ENCODE measurements at regions not wholly inside any gene's neighbourhood (a gene's known extent, or its start where the extent isn't known, plus 50 kb on each side); places are given as distances from the start of the nearest gene placed in this dataset.

- TF ChIP-seq KDM1A (IDR thresholded peaks at IDR 0.05; ENCODE audit: borderline replicate concordance) (no peak), EZH2 (IDR thresholded peaks at IDR 0.05; ENCODE audit: borderline replicate concordance, control insufficient read depth, low read depth, low read length) (no peak), ATF7 (IDR thresholded peaks at IDR 0.05; ENCODE audit: low read depth) (no peak), IRF5 (IDR thresholded peaks at IDR 0.05; ENCODE audit: borderline replicate concordance) (no peak), RELB (IDR thresholded peaks at IDR 0.05; ENCODE audit: low read depth) (no peak), BHLHE40 (IDR thresholded peaks at IDR 0.05; ENCODE audit: borderline replicate concordance in 1 of 2, low read depth in 2 of 2, low read length in 1 of 2) (no peak), CREM (IDR thresholded peaks at IDR 0.05; ENCODE audit: low read depth) (no peak), ATF3 (IDR thresholded peaks at IDR 0.05; ENCODE audit: borderline replicate concordance, extremely low read depth, low read depth, low read length) (no peak)
- TF ChIP-seq, protein P1, sequence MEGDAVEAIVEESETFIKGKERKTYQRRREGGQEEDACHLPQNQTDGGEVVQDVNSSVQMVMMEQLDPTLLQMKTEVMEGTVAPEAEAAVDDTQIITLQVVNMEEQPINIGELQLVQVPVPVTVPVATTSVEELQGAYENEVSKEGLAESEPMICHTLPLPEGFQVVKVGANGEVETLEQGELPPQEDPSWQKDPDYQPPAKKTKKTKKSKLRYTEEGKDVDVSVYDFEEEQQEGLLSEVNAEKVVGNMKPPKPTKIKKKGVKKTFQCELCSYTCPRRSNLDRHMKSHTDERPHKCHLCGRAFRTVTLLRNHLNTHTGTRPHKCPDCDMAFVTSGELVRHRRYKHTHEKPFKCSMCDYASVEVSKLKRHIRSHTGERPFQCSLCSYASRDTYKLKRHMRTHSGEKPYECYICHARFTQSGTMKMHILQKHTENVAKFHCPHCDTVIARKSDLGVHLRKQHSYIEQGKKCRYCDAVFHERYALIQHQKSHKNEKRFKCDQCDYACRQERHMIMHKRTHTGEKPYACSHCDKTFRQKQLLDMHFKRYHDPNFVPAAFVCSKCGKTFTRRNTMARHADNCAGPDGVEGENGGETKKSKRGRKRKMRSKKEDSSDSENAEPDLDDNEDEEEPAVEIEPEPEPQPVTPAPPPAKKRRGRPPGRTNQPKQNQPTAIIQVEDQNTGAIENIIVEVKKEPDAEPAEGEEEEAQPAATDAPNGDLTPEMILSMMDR (IDR thresholded peaks at IDR 0.05 in 2 of 3, conservative IDR thresholded peaks at IDR 0.05 in 1 of 3; ENCODE audit: control insufficient read depth in 2 of 3, extremely low read depth in 1 of 3, insufficient read depth in 1 of 3, low read depth in 3 of 3, low read length in 3 of 3), result no peak
These were observed 173.5 kb upstream of the KCNIP4 start for GRCh38 chr4:22122062-22122461.
